ENCODE measurements at regions not wholly inside any gene's neighbourhood (a gene's known extent, or its start where the extent isn't known, plus 50 kb on each side); places are given as distances from the start of the nearest gene placed in this dataset.

- no peak for DNase-seq (ENCODE audit: extremely low read depth in 1 of 11, low read depth in 9 of 11, low spot score in 4 of 11)
Measured at GRCh38 chr4:148793221-148793620, 351.0 kb upstream of the NR3C2 start.

- DNase-seq (ENCODE audit: extremely low read depth in 1 of 11, low read depth in 9 of 11, low spot score in 4 of 11), result no peak
Measured at GRCh38 chr4:148790691-148791090, 348.5 kb upstream of the NR3C2 start.

GRCh38 chr4:148790246-148790645, 348.0 kb upstream of the NR3C2 start:
- DNase-seq (ENCODE audit: extremely low read depth in 1 of 11, low read depth in 9 of 11, low spot score in 4 of 11), result no peak

GRCh38 chr4:148787831-148788477, 345.7 kb upstream of the NR3C2 start:
- DNase-seq (ENCODE audit: extremely low read depth in 1 of 11, low read depth in 9 of 11, low spot score in 4 of 11), result no peak

- no peak for DNase-seq (ENCODE audit: extremely low read depth in 1 of 11, low read depth in 9 of 11, low spot score in 4 of 11)
Measured at GRCh38 chr4:148787285-148787684, 345.1 kb upstream of the NR3C2 start.

GRCh38 chr4:148786699-148787098, 344.5 kb upstream of the NR3C2 start:
- no peak for DNase-seq (ENCODE audit: extremely low read depth in 1 of 11, low read depth in 9 of 11, low spot score in 4 of 11)

GRCh38 chr4:148782284-148782683, 340.1 kb upstream of the NR3C2 start:
- no peak for DNase-seq (ENCODE audit: extremely low read depth in 1 of 11, low read depth in 9 of 11, low spot score in 4 of 11)

GRCh38 chr4:148780426-148781005, 338.3 kb upstream of the NR3C2 start:
- no peak for DNase-seq (ENCODE audit: extremely low read depth in 1 of 11, low read depth in 9 of 11, low spot score in 4 of 11)

GRCh38 chr4:148779771-148780170, 337.6 kb upstream of the NR3C2 start:
- no peak for DNase-seq (ENCODE audit: extremely low read depth in 1 of 11, low read depth in 9 of 11, low spot score in 4 of 11)

- DNase-seq (ENCODE audit: extremely low read depth in 1 of 11, low read depth in 9 of 11, low spot score in 4 of 11), result no peak
Measured at GRCh38 chr4:148778980-148779675, 336.9 kb upstream of the NR3C2 start.

GRCh38 chr4:148776941-148777340, 334.7 kb upstream of the NR3C2 start:
- peak in 2 of 11 donors; percentile 23 to 29 for DNase-seq (ENCODE audit: extremely low read depth in 1 of 11, low read depth in 9 of 11, low spot score in 4 of 11)

- DNase-seq (ENCODE audit: extremely low read depth in 1 of 11, low read depth in 9 of 11, low spot score in 4 of 11), result no peak
Measured at GRCh38 chr4:148774134-148774533, 331.9 kb upstream of the NR3C2 start.

GRCh38 chr4:148773313-148773712, 331.1 kb upstream of the NR3C2 start:
- DNase-seq (ENCODE audit: extremely low read depth in 1 of 11, low read depth in 9 of 11, low spot score in 4 of 11), result no peak

- DNase-seq (ENCODE audit: extremely low read depth in 1 of 11, low read depth in 9 of 11, low spot score in 4 of 11), result no peak
Measured at GRCh38 chr4:148770848-148771247, 328.6 kb upstream of the NR3C2 start.

- DNase-seq (ENCODE audit: extremely low read depth in 1 of 11, low read depth in 9 of 11, low spot score in 4 of 11), result no peak
Measured at GRCh38 chr4:148770377-148770776, 328.2 kb upstream of the NR3C2 start.

GRCh38 chr4:148764720-148765119, 322.5 kb upstream of the NR3C2 start:
- DNase-seq (ENCODE audit: extremely low read depth in 1 of 11, low read depth in 9 of 11, low spot score in 4 of 11), result no peak

GRCh38 chr4:148757171-148757570, 315.0 kb upstream of the NR3C2 start:
- DNase-seq (ENCODE audit: extremely low read depth in 1 of 11, low read depth in 9 of 11, low spot score in 4 of 11), result no peak

GRCh38 chr4:148749403-148749802, 307.2 kb upstream of the NR3C2 start:
- DNase-seq (ENCODE audit: extremely low read depth in 1 of 11, low read depth in 9 of 11, low spot score in 4 of 11), result no peak

GRCh38 chr4:148747721-148748268, 305.6 kb upstream of the NR3C2 start:
- no peak for DNase-seq (ENCODE audit: extremely low read depth in 1 of 11, low read depth in 9 of 11, low spot score in 4 of 11)

GRCh38 chr4:148740701-148741100, 298.5 kb upstream of the NR3C2 start:
- no peak for DNase-seq (ENCODE audit: extremely low read depth in 1 of 11, low read depth in 9 of 11, low spot score in 4 of 11)
